ENCODE measurements at regions not wholly inside any gene's neighbourhood (a gene's known extent, or its start where the extent isn't known, plus 50 kb on each side); places are given as distances from the start of the nearest gene placed in this dataset.

- no peak overlapping the region for H3K4me3 ChIP-seq
- no peak overlapping the region for H3K27ac ChIP-seq
Measured at GRCh38 chr2:8573234-8573941, 108.5 kb upstream of the ID2 start.

DNA sequence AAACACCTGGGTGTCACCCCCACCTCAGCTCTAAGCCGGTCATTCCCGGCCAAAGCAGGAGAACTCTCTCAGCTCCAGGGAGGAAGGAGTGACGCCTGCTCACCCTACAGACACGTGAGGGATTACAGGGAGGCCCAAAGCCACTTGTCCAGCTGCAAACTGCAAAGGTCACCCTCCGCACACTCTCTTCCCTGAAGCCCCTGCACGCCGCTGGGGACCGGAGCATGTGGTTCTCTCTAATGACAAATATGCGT is 108.0 kb upstream of the ID2 start:
- Histone ChIP-seq H3K4me3 (no peak overlapping the region), H3K27ac (no peak overlapping the region)

DNA sequence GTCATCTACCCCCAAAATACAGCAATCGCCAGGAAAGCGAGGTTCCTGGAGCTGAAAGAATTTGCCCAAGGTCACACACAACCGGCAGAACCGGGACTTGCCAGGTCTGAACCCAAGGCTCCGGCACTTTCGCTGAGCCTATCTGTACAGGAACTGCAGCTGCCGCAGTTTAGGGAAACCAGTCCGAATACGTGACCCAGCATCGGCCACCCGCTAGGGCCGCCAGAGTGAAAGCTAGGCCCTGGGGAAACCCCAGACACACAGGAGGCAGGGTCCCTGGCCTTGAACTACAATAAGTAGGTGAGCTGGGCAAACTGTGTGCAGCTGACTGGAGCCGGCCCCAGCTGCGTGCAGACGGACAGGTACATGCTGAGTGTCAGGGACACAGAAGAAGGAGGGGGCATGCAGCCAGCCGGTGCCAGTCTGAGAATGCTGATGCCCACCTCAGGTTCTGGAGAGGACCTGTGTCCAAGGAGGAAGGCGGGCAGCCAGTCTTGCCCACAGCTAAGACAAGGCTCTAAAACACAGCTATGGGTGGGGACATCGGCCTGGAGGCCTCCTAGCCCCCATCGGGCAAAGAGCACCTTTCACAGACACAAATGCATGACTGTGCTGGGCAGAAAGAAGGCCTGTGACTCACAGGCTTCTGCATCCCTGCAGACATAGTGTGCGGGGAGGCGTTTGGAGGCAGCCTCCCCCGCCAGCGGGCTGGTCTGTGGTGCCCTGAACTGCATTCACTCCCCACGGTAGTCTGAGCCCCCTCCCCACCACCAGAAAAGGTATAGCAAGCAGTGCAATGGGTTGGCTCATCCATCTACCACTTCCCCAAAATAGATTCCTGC is 107.4 kb upstream of the ID2 start:
- Histone ChIP-seq H3K27ac (peak overlapping the region in 2 of 21 experiments; percentile 49 to 52), H3K4me3 (no peak overlapping the region)

DNA sequence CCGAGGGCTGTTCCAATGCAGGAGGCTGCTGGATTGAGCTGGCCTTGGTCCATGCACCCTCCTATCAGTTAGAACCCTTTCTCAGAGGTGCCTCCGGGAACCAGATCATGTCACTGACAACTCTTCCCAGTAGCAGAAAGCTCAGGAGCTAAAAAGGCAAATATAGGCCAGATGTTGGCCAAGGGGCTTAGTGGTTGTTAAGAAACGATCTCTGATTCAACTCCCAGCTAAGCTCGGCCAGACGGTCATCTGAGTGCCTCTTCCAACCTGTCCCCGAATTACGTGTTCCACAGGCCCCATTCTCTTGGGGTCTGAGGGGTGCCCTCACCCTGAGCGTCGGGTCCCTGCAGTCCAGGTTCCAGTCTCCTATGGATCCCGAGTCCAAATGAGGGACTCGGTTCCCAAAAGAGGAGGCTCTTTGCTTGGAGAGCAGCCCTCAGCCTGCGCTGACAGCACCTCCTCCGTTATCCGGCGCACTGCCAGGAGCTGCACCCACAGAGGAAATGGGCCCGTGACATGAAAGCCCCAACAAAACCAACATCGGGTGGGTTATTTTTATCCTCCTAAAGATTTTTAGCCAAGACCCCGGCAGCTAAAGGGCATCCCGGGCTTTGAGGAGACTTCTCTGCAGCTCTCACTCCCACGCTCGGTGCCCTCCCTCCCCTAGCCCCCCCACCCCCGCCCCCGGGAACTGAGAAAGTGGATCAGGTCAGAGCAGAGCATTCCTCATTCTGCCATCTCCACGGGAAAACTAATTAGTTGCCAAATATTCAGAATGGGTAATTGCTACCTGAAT is 106.6 kb upstream of the ID2 start:
- H3K27ac ChIP-seq, result peak overlapping the region in 4 of 21 experiments; percentile 0 to 52 (median 28)
- peak overlapping the region in 1 of 7 experiments; percentile 8 for H3K4me3 ChIP-seq

DNA sequence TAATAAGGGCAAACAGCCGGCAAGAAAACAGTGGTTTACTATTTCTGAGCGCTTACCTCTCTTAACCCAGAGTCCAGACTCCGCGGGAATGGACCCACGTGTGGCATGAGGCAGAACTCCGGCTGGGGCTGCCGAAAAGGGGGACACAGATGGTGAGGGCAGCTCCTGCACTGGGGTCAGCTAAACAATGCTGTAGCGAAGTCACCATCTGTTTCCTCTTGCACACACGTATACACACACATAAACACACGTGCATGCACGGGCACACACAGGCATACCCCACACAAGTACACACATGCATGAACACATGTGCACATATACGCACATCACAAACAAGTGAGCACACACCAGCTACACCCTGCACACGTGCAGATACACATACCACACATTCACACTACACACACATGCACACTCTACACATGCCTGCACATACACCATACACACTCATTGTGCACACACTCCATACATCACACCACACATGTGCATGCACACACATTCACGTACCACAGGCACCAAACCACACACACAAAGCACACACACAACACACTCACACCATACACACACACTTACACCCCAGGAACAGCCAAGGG is 105.9 kb upstream of the ID2 start:
- H3K27ac ChIP-seq, result no peak overlapping the region
- H3K4me3 ChIP-seq, result peak overlapping the region in 1 of 7 experiments; percentile 8

DNA sequence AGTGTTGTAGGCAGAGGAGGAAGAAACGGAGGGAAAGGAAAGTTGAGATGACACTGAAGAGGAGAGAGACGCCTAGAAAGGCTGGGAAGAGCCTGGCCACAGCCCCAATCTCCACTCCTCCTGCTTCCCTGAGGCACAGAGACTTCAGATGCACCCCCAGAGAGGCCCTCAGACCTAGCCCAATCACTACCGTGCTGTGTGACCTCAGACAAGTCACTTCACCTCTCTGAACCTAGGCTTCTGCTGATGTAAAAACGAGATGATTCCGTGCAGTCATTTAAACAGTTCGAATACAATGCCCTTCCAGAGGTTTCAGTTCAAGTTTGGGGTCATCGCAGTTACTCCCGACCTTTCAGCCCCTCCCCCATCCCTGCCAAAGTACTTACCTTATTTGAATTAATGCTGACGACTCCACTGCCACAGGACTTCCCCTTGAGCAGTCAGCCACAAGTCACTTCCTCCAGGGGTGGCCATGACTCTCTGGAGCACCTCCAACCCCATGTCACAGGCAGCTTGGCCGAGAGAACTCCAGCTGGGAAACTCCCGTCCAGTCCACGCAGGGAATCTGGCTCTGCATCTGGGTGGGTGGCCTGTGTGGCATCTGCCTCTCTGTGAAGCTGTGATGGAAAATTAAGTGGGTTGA is 105.2 kb upstream of the ID2 start:
- no peak overlapping the region for H3K4me3 ChIP-seq
- no peak overlapping the region for H3K27ac ChIP-seq

DNA sequence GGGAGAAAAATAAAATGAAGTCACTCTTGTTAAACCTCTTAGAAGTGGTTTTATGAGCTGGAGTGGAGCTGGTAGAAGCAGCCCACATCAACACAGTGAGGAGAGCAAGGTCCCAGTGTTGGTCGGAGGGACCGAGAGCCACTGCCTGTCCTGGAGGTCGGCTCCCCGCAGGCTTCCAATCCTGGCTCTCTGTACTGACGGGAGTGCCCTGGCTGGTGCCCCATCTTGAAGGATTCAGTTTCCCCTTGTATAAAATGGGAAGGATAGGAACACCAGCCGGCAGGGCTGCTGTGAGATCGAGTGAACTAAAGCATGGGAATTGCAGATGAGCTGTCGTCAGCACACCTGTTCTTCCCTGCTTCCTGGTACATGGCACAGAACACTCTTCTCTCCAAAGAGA is 104.3 kb upstream of the ID2 start:
- Histone ChIP-seq H3K27ac (peak overlapping the region in 1 of 21 experiments; percentile 3), H3K4me3 (no peak overlapping the region)

- Histone ChIP-seq H3K4me3 (no peak overlapping the region), H3K27ac (no peak overlapping the region)
Measured at GRCh38 chr2:8578335-8579244, 103.3 kb upstream of the ID2 start.

- no peak overlapping the region for H3K4me3 ChIP-seq
- H3K27ac ChIP-seq, result no peak overlapping the region
Measured at GRCh38 chr2:8579485-8580085, 102.3 kb upstream of the ID2 start.

DNA sequence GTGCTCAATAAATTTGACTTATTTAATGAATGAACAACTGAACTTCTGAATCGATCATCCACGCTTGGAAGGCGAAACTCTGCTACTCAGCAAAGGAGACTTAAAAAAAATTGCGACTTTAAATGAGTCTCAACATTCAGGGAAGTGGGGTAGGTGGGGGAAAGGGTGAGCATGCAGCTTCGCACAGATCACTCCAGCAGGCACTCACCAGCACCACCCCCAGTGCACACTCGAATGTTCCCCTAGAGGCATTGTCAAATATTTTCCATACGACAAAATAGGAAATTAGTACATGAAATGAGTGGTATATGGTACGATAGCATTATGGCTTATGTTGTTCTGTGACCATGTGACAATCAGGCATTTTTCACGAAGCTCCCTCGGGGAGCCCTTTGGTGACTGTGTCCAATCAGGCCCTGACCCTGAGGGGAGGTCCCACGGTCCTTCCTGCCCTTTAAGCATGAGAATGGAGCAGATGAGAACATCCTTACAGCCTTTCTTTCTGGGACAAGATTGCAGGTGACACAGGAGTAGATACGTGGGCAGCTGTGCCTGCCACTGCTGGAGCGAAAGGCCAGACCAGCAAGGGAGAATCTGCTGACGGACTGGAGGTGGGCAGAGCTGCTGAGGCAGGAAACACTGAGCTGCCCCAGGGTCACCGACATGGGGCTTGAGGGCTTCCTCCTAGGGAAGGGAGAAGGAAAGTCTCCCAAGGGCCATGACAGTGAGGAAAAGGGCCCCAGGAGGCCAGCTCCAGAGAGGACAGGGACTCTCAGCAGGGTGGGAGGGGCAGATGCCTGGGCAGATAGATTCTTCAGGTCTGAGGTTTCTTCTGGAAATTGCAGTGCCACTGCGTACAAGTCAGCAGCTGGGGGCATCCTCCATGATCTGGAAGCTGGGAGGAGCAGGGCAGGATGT is 101.3 kb upstream of the ID2 start:
- Histone ChIP-seq H3K4me3 (no peak overlapping the region), H3K27ac (no peak overlapping the region)

GRCh38 chr2:8581234-8581561 is 100.7 kb upstream of the ID2 start:
- no peak overlapping the region for H3K27ac ChIP-seq
- no peak overlapping the region for H3K4me3 ChIP-seq

DNA sequence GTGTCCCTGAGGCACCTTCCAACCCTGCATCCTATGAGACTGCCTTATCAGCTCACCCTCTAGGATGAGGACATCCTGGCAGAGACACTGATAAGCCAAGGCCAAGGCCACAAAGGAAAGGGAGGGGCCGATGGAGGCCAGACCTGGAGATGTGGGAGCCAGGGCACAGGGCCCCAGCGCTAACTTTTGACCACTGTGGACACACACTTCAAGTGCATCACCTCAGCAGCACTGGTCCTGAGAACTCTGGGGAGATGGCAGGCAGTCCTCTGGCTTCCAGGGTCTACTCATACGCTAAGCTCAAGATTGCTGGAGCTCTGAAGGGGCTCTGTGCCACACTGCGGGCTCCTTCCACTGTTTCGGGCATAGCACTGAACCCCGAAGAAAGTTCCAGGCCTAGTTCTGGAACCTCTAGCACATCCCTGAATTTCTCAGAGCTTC is 100.2 kb upstream of the ID2 start:
- no peak overlapping the region for H3K4me3 ChIP-seq
- H3K27ac ChIP-seq, result no peak overlapping the region

DNA sequence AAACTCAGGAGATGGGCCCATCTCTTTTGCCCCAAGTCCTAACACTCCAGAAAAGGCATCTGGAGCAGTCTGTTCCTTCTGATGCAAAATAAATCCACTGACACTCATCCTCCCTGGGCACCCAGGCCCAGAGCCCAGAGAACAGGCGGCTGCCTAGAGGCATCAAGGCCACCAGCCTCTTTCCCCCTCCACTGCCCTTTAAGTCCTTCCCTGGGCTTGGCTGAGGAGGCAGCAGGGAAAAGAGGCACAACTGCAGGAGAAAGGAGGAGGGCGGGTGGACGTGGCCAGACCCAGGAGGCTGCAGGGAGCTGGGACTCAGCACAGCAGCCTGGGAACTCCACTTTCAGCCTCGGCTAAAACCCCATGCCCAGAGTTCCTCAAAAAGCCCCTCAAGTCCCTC is 99.7 kb upstream of the ID2 start:
- no peak overlapping the region for H3K4me3 ChIP-seq
- H3K27ac ChIP-seq, result no peak overlapping the region

GRCh38 chr2:8582651-8583399 is 99.0 kb upstream of the ID2 start:
- Histone ChIP-seq H3K4me3 (no peak overlapping the region), H3K27ac (peak overlapping the region in 9 of 21 experiments; percentile 14 to 76 (median 39))

GRCh38 chr2:8583400-8584173 is 98.3 kb upstream of the ID2 start:
- Histone ChIP-seq H3K4me3 (peak overlapping the region in 1 of 7 experiments; percentile 10), H3K27ac (peak overlapping the region in 11 of 21 experiments; percentile 3 to 76 (median 38))
